VCaP (cell line): ENCODE measurements at regions not wholly inside any gene's neighbourhood (a gene's known extent, or its start where the extent isn't known, plus 50 kb on each side); places are given as distances from the start of the nearest gene placed in this dataset.
"Not testable (repeated sequence)": the region's sequence is repeated elsewhere in the genome, so short reads cannot be mapped to it uniquely, and the experiment has no call there.

Experiments used
- H3K27ac ChIP-seq: fragments of 450-650 bp; 2 replicates; pipeline ENCODE4 v1.5.1; 2017
- CTCF ChIP-seq: fragments of 450-650 bp; conservative IDR thresholded peaks from 2 replicates; pipeline ENCODE4 v1.5.1; 2017; ENCODE audit warnings: mild to moderate bottlenecking, moderate library complexity

GRCh38 chr6:115750292-115750691 lies 310.4 kb downstream of the FRK start:
- H3K27ac ChIP-seq, result no peak overlapping the region
- no peak for TF ChIP-seq CTCF

GRCh38 chr6:115747719-115748118 lies 313.0 kb downstream of the FRK start:
- no peak for TF ChIP-seq CTCF

GRCh38 chr6:115746583-115746982 lies 314.1 kb downstream of the FRK start:
- H3K27ac ChIP-seq, result not testable (repeated sequence)

More at GRCh38 chr6:115747719-115748118, 313.0 kb downstream of the FRK start:
- no peak overlapping the region for H3K27ac ChIP-seq

- no peak overlapping the region for H3K27ac ChIP-seq
- no peak for TF ChIP-seq CTCF
Observed at GRCh38 chr6:115740907-115741306, 319.8 kb downstream of the FRK start.

GRCh38 chr6:115735610-115736009 lies 325.1 kb downstream of the FRK start:
- TF ChIP-seq CTCF, result no peak
- no peak overlapping the region for H3K27ac ChIP-seq

- H3K27ac ChIP-seq, result no peak overlapping the region
- TF ChIP-seq CTCF, result no peak
Observed at GRCh38 chr6:115733426-115733825, 327.3 kb downstream of the FRK start.

GRCh38 chr6:115729036-115729435 lies 331.7 kb downstream of the FRK start:
- H3K27ac ChIP-seq, result no peak overlapping the region
- TF ChIP-seq CTCF, result no peak

- TF ChIP-seq CTCF, result no peak
- H3K27ac ChIP-seq, result no peak overlapping the region
Observed at GRCh38 chr6:115728171-115728570, 332.5 kb downstream of the FRK start.
